A673 (cell line): ENCODE measurements at regions not wholly inside any gene's neighbourhood (a gene's known extent, or its start where the extent isn't known, plus 50 kb on each side); places are given as distances from the start of the nearest gene placed in this dataset.

Source experiments
- BruUV-seq: library from RNA; stranded (reverse); fragments of 400-500 nt; replicated peaks from 2 replicates; lab custom pipeline; 2021; lab: Mats Ljungman, UMichigan
- CTCF ChIA-PET: fragments of 300-600 bp; sonication (Branson Sonifier 250); formaldehyde crosslinking; loops from one replicate; lab custom pipeline; 2022; ENCODE audit warnings: antibody characterized with exemption; lab: Charles Lee
- POLR2A ChIA-PET: fragments of 300-600 bp; sonication (Branson Sonifier 250); formaldehyde crosslinking; loops from one replicate; lab custom pipeline; 2022; ENCODE audit warnings: antibody characterized with exemption; ENCODE audit not compliant: low non-redundant PET; lab: Charles Lee
- DNase-seq: peaks from one replicate; pipeline ENCODE4 v3.0.0-alpha.2; 2015; ENCODE audit warnings: low spot score
- H3K27ac ChIP-seq: fragments of 200-600 bp; sonication (generic); 2 replicates; pipeline ENCODE4 v1.5.1; 2016; ENCODE audit warnings: mixed run types, low read depth, mild to moderate bottlenecking, mixed read lengths, antibody characterized with exemption, low read length; ENCODE audit not compliant: poor library complexity, severe bottlenecking
- H3K27me3 ChIP-seq: fragments of 200-600 bp; sonication (generic); replicated peaks from 2 replicates; pipeline ENCODE4 v1.6.1; 2017; ENCODE audit warnings: mixed run types, low read depth, mild to moderate bottlenecking, mixed read lengths, antibody characterized with exemption, low read length; ENCODE audit not compliant: insufficient read depth, poor library complexity
- H3K36me3 ChIP-seq: fragments of 200-600 bp; sonication (generic); 2 replicates; pipeline ENCODE4 v1.6.1; 2016; ENCODE audit warnings: mixed run types, mild to moderate bottlenecking, mixed read lengths, antibody characterized with exemption, low read length; ENCODE audit not compliant: insufficient read depth, poor library complexity, severe bottlenecking
- H3K4me1 ChIP-seq: fragments of 200-600 bp; sonication (generic); 2 replicates; pipeline ENCODE4 v1.6.1; 2017; ENCODE audit warnings: mixed run types, mild to moderate bottlenecking, mixed read lengths, antibody characterized with exemption, low read length; ENCODE audit not compliant: insufficient read depth, poor library complexity, severe bottlenecking
- H3K4me3 ChIP-seq: fragments of 200-600 bp; sonication (generic); 2 replicates; pipeline ENCODE4 v1.5.1; 2016; ENCODE audit warnings: low read depth, mixed run types, mild to moderate bottlenecking, mixed read lengths, low read length; ENCODE audit not compliant: poor library complexity, severe bottlenecking
- H3K9me3 ChIP-seq: fragments of 200-600 bp; sonication (generic); 2 replicates; pipeline ENCODE4 v1.6.1; 2016; ENCODE audit warnings: mixed run types, low read depth, mild to moderate bottlenecking, mixed read lengths, antibody characterized with exemption, low read length; ENCODE audit not compliant: poor library complexity, severe bottlenecking
- EZH2 ChIP-seq: fragments of 200-600 bp; sonication (generic); IDR thresholded peaks from 2 replicates; pipeline ENCODE4 v1.6.1; 2017; ENCODE audit warnings: borderline replicate concordance, low read depth, mild to moderate bottlenecking, mixed read lengths, antibody characterized with exemption, low read length; ENCODE audit not compliant: poor library complexity, severe bottlenecking
- intact Hi-C: fragments of 100-400 bp; cut with micrococcal nuclease; formaldehyde crosslinking; loops from one replicate; pipeline ENCODE4 v1.10.0; 2022; ENCODE audit not compliant: unreplicated experiment
- TF ChIP-seq, protein P1 (sequence below): fragments of 300-800, 200-600 bp; sonication (generic); conservative IDR thresholded peaks from 2 replicates; pipeline ENCODE4 v1.5.1; 2017; ENCODE audit warnings: low read depth, mild to moderate bottlenecking, antibody characterized with exemption, low read length, moderate library complexity, mixed read lengths

DNA sequence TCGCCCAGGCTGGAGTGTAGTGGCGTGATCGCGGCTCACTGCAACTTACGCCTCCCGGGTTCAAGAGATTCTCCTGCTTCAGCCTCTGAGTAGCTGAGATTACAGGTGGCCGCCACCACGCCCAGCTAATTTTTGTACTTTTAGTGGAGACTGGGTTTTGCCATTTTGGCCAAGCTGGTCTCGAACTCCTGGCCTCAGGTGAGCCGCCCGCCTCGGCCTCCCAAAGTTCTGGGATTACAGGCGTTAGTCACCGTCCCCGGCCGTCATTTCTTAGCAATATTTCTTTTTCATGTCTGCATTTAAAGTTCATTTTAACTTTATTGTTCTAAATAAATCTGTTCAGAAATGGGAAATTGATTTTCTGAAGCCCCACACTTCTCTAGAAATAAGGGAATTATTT is 597.3 kb upstream of the DDX18 start:
- ChIA-PET CTCF (no interaction called here), POLR2A (no interaction called here)
- DNase-seq = no peak
- TF ChIP-seq, protein P1, sequence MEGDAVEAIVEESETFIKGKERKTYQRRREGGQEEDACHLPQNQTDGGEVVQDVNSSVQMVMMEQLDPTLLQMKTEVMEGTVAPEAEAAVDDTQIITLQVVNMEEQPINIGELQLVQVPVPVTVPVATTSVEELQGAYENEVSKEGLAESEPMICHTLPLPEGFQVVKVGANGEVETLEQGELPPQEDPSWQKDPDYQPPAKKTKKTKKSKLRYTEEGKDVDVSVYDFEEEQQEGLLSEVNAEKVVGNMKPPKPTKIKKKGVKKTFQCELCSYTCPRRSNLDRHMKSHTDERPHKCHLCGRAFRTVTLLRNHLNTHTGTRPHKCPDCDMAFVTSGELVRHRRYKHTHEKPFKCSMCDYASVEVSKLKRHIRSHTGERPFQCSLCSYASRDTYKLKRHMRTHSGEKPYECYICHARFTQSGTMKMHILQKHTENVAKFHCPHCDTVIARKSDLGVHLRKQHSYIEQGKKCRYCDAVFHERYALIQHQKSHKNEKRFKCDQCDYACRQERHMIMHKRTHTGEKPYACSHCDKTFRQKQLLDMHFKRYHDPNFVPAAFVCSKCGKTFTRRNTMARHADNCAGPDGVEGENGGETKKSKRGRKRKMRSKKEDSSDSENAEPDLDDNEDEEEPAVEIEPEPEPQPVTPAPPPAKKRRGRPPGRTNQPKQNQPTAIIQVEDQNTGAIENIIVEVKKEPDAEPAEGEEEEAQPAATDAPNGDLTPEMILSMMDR = no peak
- no peak for TF ChIP-seq EZH2
- Histone ChIP-seq H3K27ac (no peak overlapping the region), H3K36me3 (no peaks in the 10 kb centered on the region), H3K4me1 (no peaks in the 10 kb centered on the region), H3K27me3 (no peaks in the 10 kb centered on the region), H3K4me3 (no peak overlapping the region), H3K9me3 (peaks cover 20% of the 10 kb centered on the region)
- no TSS peak for BruUV-seq
- intact Hi-C loops = no loop called here

DNA sequence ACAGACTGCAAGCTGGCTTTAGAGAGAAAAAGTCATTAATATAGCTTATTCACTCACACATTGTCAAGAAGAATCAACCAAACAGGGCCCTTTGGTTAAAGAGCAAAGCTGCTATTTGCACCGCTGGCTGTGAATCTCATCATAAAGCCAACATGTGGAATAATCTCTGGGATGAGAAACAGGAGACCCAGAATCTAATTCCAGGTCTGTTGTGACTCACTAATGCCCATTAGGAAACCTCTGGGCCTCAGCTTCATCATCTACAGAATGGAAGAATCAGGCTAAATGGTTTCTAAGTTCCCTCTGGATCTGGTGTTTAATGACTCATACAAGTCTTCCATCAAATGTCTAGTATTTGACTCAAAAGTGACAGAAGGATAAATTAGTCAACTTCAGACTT is 591.7 kb upstream of the DDX18 start:
- DNase-seq = no peak
- CTCF ChIA-PET = no interaction called here
- H3K27me3 ChIP-seq = no peaks in the 10 kb centered on the region
- TF ChIP-seq, protein P1 = no peak
- no peak for TF ChIP-seq EZH2
- H3K9me3 ChIP-seq = peaks cover 5% of the 10 kb centered on the region
- H3K4me3 ChIP-seq = no peak overlapping the region
- H3K36me3 ChIP-seq = no peaks in the 10 kb centered on the region
- H3K27ac ChIP-seq = no peak overlapping the region
- BruUV-seq = no TSS peak
- POLR2A ChIA-PET = no interaction called here
- H3K4me1 ChIP-seq = no peaks in the 10 kb centered on the region
- intact Hi-C loops = no loop called here

DNA sequence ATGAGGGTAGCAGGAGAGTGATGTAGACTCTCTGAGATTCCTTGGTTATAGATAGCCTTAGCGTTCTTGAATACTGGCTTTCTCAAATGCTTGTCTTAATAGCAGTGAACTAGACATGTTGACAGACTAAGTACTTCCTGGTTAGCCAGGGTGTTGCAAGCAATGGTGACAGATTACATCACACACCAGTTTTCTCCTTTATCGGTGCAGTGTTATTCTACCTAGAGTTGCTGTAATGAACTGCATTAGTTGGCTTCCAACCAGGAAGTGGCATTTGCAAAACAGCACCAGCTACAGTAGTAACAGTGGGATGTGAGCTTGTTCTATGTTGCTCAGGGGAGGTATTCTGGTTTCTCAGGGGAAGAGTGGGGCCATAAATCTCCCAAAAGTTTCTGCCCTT is 582.2 kb upstream of the DDX18 start:
- TF ChIP-seq EZH2 = no peak
- TF ChIP-seq, protein P1 = no peak
- no peaks in the 10 kb centered on the region for H3K4me1 ChIP-seq
- peak; percentile 0 for DNase-seq
- peaks cover 20% of the 10 kb centered on the region for H3K9me3 ChIP-seq
- ChIA-PET POLR2A (no interaction called here), CTCF (no interaction called here)
- intact Hi-C loops = no loop called here
- no peaks in the 10 kb centered on the region for H3K36me3 ChIP-seq
- H3K27me3 ChIP-seq = no peaks in the 10 kb centered on the region
- no peak overlapping the region for H3K4me3 ChIP-seq
- no peak overlapping the region for H3K27ac ChIP-seq
- no TSS peak for BruUV-seq
